ENCODE measurements at regions not wholly inside any gene's neighbourhood (a gene's known extent, or its start where the extent isn't known, plus 50 kb on each side); places are given as distances from the start of the nearest gene placed in this dataset.

DNA sequence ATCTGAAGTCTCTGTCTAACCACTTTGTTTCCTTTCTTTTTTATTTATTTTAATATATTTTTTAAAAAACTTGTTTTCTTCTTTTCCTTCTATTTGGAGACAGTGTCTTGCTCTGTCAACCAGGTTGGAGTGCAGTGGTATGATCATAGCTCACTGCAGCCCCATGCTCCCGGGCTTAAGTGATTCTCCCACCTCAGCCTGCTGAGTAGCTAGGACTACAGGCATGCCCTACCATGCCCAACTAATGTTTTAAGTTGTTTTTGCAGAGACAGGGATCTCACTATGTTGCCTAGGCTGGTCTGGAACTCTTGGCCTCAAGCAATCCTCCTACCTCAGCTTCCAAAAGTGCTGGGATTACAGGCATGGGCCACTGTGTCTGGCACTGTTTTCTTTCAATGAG, 81.1 kb upstream of the TLK1 start:
- Histone ChIP-seq H3K4me1 (ENCODE audit: insufficient read depth, low read length) (no peaks in the 10 kb centered on the region), H3K9me3 (ENCODE audit: low read length) (no peaks in the 10 kb centered on the region), H3K4me3 (ENCODE audit: low read depth in 1 of 2, low read length in 2 of 2) (no peak overlapping the region), H3K36me3 (ENCODE audit: insufficient read depth, low read length) (no peaks in the 10 kb centered on the region), H3K27me3 (ENCODE audit: control insufficient read depth in 1 of 2, insufficient read depth in 2 of 2, low read length in 2 of 2) (no peaks in the 10 kb centered on the region), H3K9ac (ENCODE audit: low read length) (no peak overlapping the region), H3K27ac (ENCODE audit: low read depth, low read length) (no peak overlapping the region)

GRCh38 chr2:171238946-171239345, 78.3 kb upstream of the TLK1 start:
- H3K27me3 ChIP-seq (ENCODE audit: control insufficient read depth in 1 of 2, insufficient read depth in 2 of 2, low read length in 2 of 2): no peaks in the 10 kb centered on the region
- H3K36me3 ChIP-seq (ENCODE audit: insufficient read depth, low read length): no peaks in the 10 kb centered on the region
- no peak overlapping the region for H3K4me3 ChIP-seq (ENCODE audit: low read depth in 1 of 2, low read length in 2 of 2)
- H3K4me1 ChIP-seq (ENCODE audit: insufficient read depth, low read length): no peaks in the 10 kb centered on the region
- H3K9me3 ChIP-seq (ENCODE audit: low read length): no peaks in the 10 kb centered on the region
- H3K9ac ChIP-seq (ENCODE audit: low read length): no peak overlapping the region
- no peak overlapping the region for H3K27ac ChIP-seq (ENCODE audit: low read depth, low read length)

GRCh38 chr2:171237751-171238505, 77.2 kb upstream of the TLK1 start:
- Histone ChIP-seq H3K36me3 (ENCODE audit: insufficient read depth, low read length) (no peaks in the 10 kb centered on the region), H3K4me1 (ENCODE audit: insufficient read depth, low read length) (no peaks in the 10 kb centered on the region), H3K9me3 (ENCODE audit: low read length) (no peaks in the 10 kb centered on the region), H3K4me3 (ENCODE audit: low read depth in 1 of 2, low read length in 2 of 2) (no peak overlapping the region), H3K9ac (ENCODE audit: low read length) (no peak overlapping the region), H3K27me3 (ENCODE audit: control insufficient read depth in 1 of 2, insufficient read depth in 2 of 2, low read length in 2 of 2) (no peaks in the 10 kb centered on the region), H3K27ac (ENCODE audit: low read depth, low read length) (no peak overlapping the region)

DNA sequence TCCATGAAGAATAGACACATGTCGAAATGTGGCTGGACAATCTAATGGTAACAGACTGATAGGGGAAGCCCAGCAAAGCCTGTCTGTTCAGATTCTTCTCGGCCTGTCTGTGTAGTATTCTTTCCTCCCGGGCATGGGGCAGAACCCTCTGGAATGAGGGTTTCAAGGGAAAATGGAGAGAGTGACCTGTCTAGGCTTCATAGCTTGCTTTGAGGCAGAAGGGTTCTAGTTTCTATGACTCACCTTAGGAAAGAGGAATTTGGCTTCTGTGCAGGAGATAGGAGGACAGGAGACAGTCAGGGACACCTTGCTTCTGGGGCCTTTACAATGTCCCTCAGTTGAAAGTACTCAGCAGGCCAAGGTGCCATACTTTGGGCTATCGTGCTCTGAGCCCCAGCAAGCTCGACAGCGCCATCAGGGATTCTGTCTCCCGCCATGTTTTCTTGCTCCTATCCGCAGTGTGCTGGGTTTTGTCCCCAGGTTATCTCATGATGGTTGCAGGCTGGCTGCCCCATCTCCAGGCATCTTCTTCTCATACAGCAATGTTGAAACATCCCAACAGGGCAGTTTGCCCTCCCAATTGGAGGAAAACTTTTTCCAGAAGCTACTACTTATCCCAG, 74.7 kb upstream of the TLK1 start:
- Histone ChIP-seq H3K4me3 (ENCODE audit: low read depth in 1 of 2, low read length in 2 of 2) (no peak overlapping the region), H3K36me3 (ENCODE audit: insufficient read depth, low read length) (no peaks in the 10 kb centered on the region), H3K4me1 (ENCODE audit: insufficient read depth, low read length) (no peaks in the 10 kb centered on the region), H3K9me3 (ENCODE audit: low read length) (no peaks in the 10 kb centered on the region), H3K27me3 (ENCODE audit: control insufficient read depth in 1 of 2, insufficient read depth in 2 of 2, low read length in 2 of 2) (no peaks in the 10 kb centered on the region), H3K27ac (ENCODE audit: low read depth, low read length) (no peak overlapping the region), H3K9ac (ENCODE audit: low read length) (no peak overlapping the region)

- no peaks in the 10 kb centered on the region for H3K27me3 ChIP-seq (ENCODE audit: control insufficient read depth in 1 of 2, insufficient read depth in 2 of 2, low read length in 2 of 2)
- no peak overlapping the region for H3K27ac ChIP-seq (ENCODE audit: low read depth, low read length)
- H3K4me3 ChIP-seq (ENCODE audit: low read depth in 1 of 2, low read length in 2 of 2): no peak overlapping the region
- no peaks in the 10 kb centered on the region for H3K9me3 ChIP-seq (ENCODE audit: low read length)
- H3K36me3 ChIP-seq (ENCODE audit: insufficient read depth, low read length): no peaks in the 10 kb centered on the region
- no peaks in the 10 kb centered on the region for H3K4me1 ChIP-seq (ENCODE audit: insufficient read depth, low read length)
- H3K9ac ChIP-seq (ENCODE audit: low read length): no peak overlapping the region
Observed at GRCh38 chr2:171230176-171230575, 69.5 kb upstream of the TLK1 start.

DNA sequence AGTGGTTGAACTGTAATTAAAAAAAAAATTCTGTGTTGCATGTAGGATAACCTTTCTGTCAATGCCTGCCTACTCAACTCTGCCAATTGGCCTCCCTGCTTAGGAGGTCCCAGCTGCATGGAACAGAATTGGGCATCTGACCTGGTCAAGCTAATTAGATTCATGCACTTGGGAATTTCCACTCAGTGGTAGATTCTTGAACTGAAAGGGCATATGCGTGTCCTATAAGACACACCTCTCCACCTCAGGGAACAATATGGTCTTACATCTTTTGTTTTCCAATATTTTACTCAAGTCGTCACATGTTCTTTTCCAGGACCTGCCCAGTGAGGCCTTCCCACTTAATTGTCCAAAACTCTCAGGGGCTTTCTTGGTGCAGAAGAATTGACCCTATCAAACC, 68.1 kb upstream of the TLK1 start:
- Histone ChIP-seq H3K4me1 (ENCODE audit: insufficient read depth, low read length) (no peaks in the 10 kb centered on the region), H3K4me3 (ENCODE audit: low read depth in 1 of 2, low read length in 2 of 2) (no peak overlapping the region), H3K9me3 (ENCODE audit: low read length) (no peaks in the 10 kb centered on the region), H3K9ac (ENCODE audit: low read length) (no peak overlapping the region), H3K36me3 (ENCODE audit: insufficient read depth, low read length) (no peaks in the 10 kb centered on the region), H3K27ac (ENCODE audit: low read depth, low read length) (no peak overlapping the region), H3K27me3 (ENCODE audit: control insufficient read depth in 1 of 2, insufficient read depth in 2 of 2, low read length in 2 of 2) (no peaks in the 10 kb centered on the region)

- H3K9me3 ChIP-seq (ENCODE audit: low read length): no peaks in the 10 kb centered on the region
- H3K4me1 ChIP-seq (ENCODE audit: insufficient read depth, low read length): no peaks in the 10 kb centered on the region
- H3K27ac ChIP-seq (ENCODE audit: low read depth, low read length): no peak overlapping the region
- H3K9ac ChIP-seq (ENCODE audit: low read length): no peak overlapping the region
- H3K27me3 ChIP-seq (ENCODE audit: control insufficient read depth in 1 of 2, insufficient read depth in 2 of 2, low read length in 2 of 2): no peaks in the 10 kb centered on the region
- no peak overlapping the region for H3K4me3 ChIP-seq (ENCODE audit: low read depth in 1 of 2, low read length in 2 of 2)
- no peaks in the 10 kb centered on the region for H3K36me3 ChIP-seq (ENCODE audit: insufficient read depth, low read length)
Observed at GRCh38 chr2:171227066-171227782, 66.5 kb upstream of the TLK1 start.

DNA sequence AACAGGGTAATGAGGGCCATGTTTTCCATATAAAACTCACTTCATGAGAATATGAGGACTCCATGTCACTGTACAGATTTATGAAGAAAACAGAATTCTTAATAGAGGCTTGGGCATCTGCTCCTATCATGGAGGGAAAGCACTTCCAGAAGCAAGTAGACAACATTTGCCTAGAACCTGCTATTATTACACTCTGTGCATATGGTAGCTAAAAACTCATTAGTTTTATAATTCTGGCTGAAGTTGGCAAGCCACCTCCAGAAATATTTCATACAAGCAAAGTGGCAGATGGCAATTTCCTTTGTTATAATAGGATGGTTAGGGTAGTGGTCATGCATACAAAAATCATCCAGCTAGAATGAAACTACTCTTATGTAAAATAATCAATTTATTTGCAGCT, 65.8 kb upstream of the TLK1 start:
- no peak overlapping the region for H3K27ac ChIP-seq (ENCODE audit: low read depth, low read length)
- no peaks in the 10 kb centered on the region for H3K27me3 ChIP-seq (ENCODE audit: control insufficient read depth in 1 of 2, insufficient read depth in 2 of 2, low read length in 2 of 2)
- H3K9ac ChIP-seq (ENCODE audit: low read length): no peak overlapping the region
- no peaks in the 10 kb centered on the region for H3K9me3 ChIP-seq (ENCODE audit: low read length)
- H3K36me3 ChIP-seq (ENCODE audit: insufficient read depth, low read length): no peaks in the 10 kb centered on the region
- no peaks in the 10 kb centered on the region for H3K4me1 ChIP-seq (ENCODE audit: insufficient read depth, low read length)
- H3K4me3 ChIP-seq (ENCODE audit: low read depth in 1 of 2, low read length in 2 of 2): no peak overlapping the region

DNA sequence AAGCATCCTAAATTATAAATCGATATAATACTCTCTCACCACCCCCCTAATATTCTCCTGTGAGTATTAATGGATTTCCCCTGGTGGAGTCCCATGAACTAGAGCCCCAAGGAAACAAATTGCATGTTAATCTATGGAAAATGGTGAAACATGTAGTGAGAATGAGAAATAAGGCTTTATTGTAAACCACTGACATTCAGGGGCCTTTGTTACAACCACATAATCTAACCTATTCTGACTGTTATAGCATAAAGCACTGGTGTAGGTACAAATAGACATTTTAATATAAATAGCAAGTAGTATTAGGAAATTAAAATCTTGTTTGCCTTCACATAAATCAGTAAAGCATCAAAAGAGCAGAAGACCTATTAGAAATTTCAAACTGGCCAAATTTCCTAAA, 65.3 kb upstream of the TLK1 start:
- H3K4me3 ChIP-seq (ENCODE audit: low read depth in 1 of 2, low read length in 2 of 2): no peak overlapping the region

GRCh38 chr2:171225302-171225980, 64.7 kb upstream of the TLK1 start:
- Histone ChIP-seq H3K9ac (ENCODE audit: low read length) (no peak overlapping the region), H3K4me1 (ENCODE audit: insufficient read depth, low read length) (no peaks in the 10 kb centered on the region), H3K9me3 (ENCODE audit: low read length) (no peaks in the 10 kb centered on the region), H3K36me3 (ENCODE audit: insufficient read depth, low read length) (no peaks in the 10 kb centered on the region), H3K4me3 (ENCODE audit: low read depth in 1 of 2, low read length in 2 of 2) (no peak overlapping the region), H3K27ac (ENCODE audit: low read depth, low read length) (no peak overlapping the region), H3K27me3 (ENCODE audit: control insufficient read depth in 1 of 2, insufficient read depth in 2 of 2, low read length in 2 of 2) (no peaks in the 10 kb centered on the region)

More for the DNA sequence above, 65.3 kb upstream of the TLK1 start:
- Histone ChIP-seq H3K4me1 (ENCODE audit: insufficient read depth, low read length) (no peaks in the 10 kb centered on the region), H3K9me3 (ENCODE audit: low read length) (no peaks in the 10 kb centered on the region), H3K27ac (ENCODE audit: low read depth, low read length) (no peak overlapping the region), H3K36me3 (ENCODE audit: insufficient read depth, low read length) (no peaks in the 10 kb centered on the region), H3K27me3 (ENCODE audit: control insufficient read depth in 1 of 2, insufficient read depth in 2 of 2, low read length in 2 of 2) (no peaks in the 10 kb centered on the region), H3K9ac (ENCODE audit: low read length) (no peak overlapping the region)

DNA sequence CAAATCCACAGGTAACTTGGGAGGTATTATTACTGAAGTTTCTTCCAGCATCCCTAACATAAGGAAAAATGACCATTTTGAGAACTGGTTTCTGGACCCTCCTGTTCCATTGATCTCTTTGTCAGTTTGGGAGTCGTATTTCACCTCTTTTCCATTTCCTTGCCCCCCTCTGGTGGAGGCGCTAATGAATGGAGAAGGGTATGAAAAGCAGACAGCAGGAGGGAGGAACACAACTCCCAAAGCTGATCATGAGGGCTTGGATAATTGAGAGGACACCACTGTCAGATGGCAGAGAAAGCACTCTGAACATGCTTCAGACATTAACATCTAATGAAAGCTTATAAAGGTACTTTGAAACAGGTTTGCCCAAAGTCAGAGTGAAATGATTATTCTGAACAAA, 56.6 kb upstream of the TLK1 start:
- no peak overlapping the region for H3K27ac ChIP-seq (ENCODE audit: low read depth, low read length)
- no peaks in the 10 kb centered on the region for H3K4me1 ChIP-seq (ENCODE audit: insufficient read depth, low read length)
- H3K9ac ChIP-seq (ENCODE audit: low read length): no peak overlapping the region
- no peaks in the 10 kb centered on the region for H3K36me3 ChIP-seq (ENCODE audit: insufficient read depth, low read length)
- H3K4me3 ChIP-seq (ENCODE audit: low read depth in 1 of 2, low read length in 2 of 2): no peak overlapping the region
- H3K9me3 ChIP-seq (ENCODE audit: low read length): no peaks in the 10 kb centered on the region
- no peaks in the 10 kb centered on the region for H3K27me3 ChIP-seq (ENCODE audit: control insufficient read depth in 1 of 2, insufficient read depth in 2 of 2, low read length in 2 of 2)
